CD4-positive, alpha-beta T cell treated with Interleukin-17A for 4 hours (primary cell): ENCODE measurements at regions not wholly inside any gene's neighbourhood (a gene's known extent, or its start where the extent isn't known, plus 50 kb on each side); places are given as distances from the start of the nearest gene placed in this dataset.
"Not testable (repeated sequence)": the region's sequence is repeated elsewhere in the genome, so short reads cannot be mapped to it uniquely, and the experiment has no call there.

Source experiments
- DNase-seq: peaks from one replicate; pipeline ENCODE4 v3.0.0-alpha.2; 2020; ENCODE audit warnings: mixed read lengths

DNA sequence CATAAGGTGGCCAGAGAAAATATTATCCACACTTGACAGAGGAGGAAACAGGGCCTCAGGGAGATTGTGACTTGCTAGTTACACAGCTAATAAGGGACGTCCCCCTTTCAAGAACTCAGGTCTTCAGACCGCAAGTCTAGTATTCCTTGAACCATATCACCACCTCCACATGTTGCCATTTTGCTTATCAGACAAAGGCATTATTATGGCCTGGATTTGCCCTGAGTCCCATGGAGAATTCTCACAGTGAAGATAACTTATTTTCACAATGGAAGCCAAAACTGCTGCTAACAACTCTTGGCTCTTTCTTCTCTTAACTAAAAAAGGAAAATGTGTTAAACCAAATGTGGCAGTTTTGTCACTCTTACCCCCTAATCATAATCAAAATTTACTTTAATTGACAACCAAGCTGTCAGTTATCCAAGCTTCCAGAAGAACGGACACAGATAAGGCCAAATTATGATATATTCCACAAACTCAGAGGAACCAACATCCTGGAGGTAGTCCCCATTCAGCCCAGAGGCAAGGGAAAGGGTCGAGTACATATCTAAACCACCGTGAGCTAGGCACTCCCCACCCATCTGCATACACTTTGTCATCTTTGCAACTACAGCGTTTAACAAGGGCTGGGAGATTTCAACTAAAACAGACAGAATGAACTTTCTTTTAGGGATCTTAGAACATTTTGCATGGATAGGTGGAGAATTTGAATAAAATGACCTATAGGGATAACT lies 63.6 kb upstream of the THBS1 start:
- DNase-seq = no peak

DNA sequence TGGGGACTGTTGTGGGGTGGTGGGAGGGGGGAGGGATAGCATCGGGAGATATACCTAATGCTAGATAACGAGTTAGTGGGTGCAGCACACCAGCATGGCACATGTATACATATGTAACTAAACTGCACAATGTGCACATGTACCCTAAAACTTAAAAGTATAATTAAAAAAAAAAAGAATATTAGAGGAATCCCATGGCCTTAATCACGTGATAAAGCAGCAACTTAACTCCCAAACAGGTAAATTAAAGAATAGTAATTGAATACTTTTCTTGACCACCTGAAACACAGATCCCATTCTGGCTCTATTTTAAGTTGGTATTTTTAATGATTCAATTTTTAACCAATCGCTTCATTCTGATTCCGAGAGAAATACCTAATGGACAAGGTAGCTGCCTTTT lies 56.9 kb upstream of the THBS1 start:
- not testable (repeated sequence) for DNase-seq

DNA sequence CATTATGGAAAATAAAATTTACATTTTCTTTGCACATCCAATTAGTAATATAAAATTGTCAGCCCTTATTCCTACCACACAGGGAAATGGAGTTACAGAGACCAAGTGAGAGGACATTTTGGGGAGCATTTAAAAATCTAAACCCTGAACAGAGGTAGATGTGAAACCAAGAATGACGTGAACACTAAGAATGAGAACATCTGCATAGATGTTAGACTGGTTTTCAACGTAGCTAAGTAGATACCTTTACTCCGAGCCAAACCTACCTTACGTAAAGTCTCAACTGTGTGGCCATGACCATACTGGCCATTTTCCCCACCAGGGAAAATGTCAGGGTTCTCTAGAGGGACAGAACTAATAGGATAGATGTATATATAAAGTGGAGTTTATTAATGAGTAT lies 51.4 kb upstream of the THBS1 start:
- DNase-seq = no peak

DNA sequence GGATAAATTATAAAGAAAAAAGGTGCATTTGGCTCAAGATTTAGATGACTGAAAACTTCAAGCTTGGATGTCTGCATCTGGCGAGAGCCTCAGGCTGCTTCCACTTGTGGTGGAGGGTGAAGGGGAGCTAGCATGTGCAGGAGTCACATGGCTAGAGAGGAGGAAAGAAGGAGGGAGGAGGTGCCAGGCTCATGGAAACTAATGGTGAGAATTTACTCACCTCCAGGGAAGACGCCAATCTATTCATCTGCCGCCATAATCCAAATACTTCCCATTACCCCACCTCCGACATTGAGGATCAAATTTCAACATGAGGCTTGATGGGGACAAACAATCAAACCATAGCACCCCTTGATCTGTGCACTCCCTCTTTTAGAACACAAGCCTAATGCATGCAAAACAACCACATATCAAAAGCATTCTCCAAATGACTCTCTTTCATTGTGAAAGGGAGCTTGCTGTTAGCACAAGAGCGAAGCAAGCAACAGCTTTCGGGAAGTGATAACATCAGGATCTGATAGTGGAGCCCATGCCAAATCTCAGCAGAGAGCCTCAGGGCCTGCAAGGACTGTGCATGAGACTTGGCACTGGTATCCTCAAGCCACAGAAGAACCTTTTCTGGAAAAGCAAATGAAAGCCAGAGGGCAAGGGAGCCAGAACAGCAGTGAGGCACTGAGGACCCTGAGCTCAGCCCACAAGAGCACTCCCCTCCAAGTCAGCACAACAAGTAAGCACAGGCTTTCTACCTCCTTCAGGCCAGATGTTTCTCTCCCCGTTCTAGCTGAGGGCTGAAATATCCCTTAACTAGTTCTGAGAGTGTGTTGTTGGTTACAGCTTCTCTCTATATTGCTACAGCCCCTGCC lies 50.2 kb upstream of the THBS1 start:
- DNase-seq = no peak
